ENCODE measurements at regions not wholly inside any gene's neighbourhood (a gene's known extent, or its start where the extent isn't known, plus 50 kb on each side); places are given as distances from the start of the nearest gene placed in this dataset.
A peak's percentile ranks its signal among the peaks of the same experiment; 100 is the strongest.
"Not testable (repeated sequence)": the region's sequence is repeated elsewhere in the genome, so short reads cannot be mapped to it uniquely, and the experiment has no call there.

- H3K36me3 ChIP-seq (replicated peaks; ENCODE audit: insufficient read depth, low read length), result no peaks in the 10 kb centered on the region
- DNase-seq, result no peak
- no peaks in the 10 kb centered on the region for H3K9me3 ChIP-seq (replicated peaks; ENCODE audit: insufficient read depth, low read length)
These were observed 112.5 kb downstream of the NBPF12 start for GRCh38 chr1:147050654-147051053.

GRCh38 chr1:147046863-147047394 lies 108.8 kb downstream of the NBPF12 start:
- not testable (repeated sequence) for H3K9me2 ChIP-seq (replicated peaks; ENCODE audit: insufficient read depth, low read length); H3K9me3 ChIP-seq (replicated peaks; ENCODE audit: insufficient read depth, low read length); H4K20me1 ChIP-seq (ENCODE audit: insufficient read depth, low read length); H3K79me2 ChIP-seq (ENCODE audit: low read length); H3K27me3 ChIP-seq (replicated peaks; ENCODE audit: insufficient read depth, low read length); H3K36me3 ChIP-seq (replicated peaks; ENCODE audit: insufficient read depth, low read length)
- Histone ChIP-seq H3K4me2 (ENCODE audit: low read depth, low read length) (peak overlapping the region; percentile 59), H3K9ac (ENCODE audit: low read length) (peak overlapping the region; percentile 31; the same call in 1 of the 2 replicates), H3K4me1 (ENCODE audit: low read length) (peaks cover 44% of the 10 kb centered on the region), H2AFZ (ENCODE audit: low read length) (peak overlapping the region; percentile 63), H3F3A (ENCODE audit: insufficient read depth, low read length) (peaks cover 25% of the 10 kb centered on the region), H3K27ac (ENCODE audit: low read length) (peak overlapping the region; percentile 81), H3K4me3 (ENCODE audit: low read length) (peak overlapping the region; percentile 24; the same call in 1 of the 2 replicates)
- DNase-seq, result peak; percentile 78

More at GRCh38 chr1:147050654-147051053, 112.5 kb downstream of the NBPF12 start:
- no peaks in the 10 kb centered on the region for H3K79me2 ChIP-seq (ENCODE audit: low read length)
- no peaks in the 10 kb centered on the region for H4K20me1 ChIP-seq (ENCODE audit: insufficient read depth, low read length)
- no peak for TF ChIP-seq CTCF (IDR thresholded peaks at IDR 0.05; ENCODE audit: low read length)
- TF ChIP-seq EZH2phosphoT487 (IDR thresholded peaks at IDR 0.05; ENCODE audit: low read length), result no peak
- no peak overlapping the region for H3K4me2 ChIP-seq (ENCODE audit: low read depth, low read length)
- peaks cover 20% of the 10 kb centered on the region for H3K4me1 ChIP-seq (ENCODE audit: low read length)
- no peak overlapping the region for H3K27ac ChIP-seq (ENCODE audit: low read length)
- H2AFZ ChIP-seq (ENCODE audit: low read length), result no peak overlapping the region
- no peaks in the 10 kb centered on the region for H3K27me3 ChIP-seq (replicated peaks; ENCODE audit: insufficient read depth, low read length)
- no peaks in the 10 kb centered on the region for H3K9me2 ChIP-seq (replicated peaks; ENCODE audit: insufficient read depth, low read length)
- peaks cover 14% of the 10 kb centered on the region for H3F3A ChIP-seq (ENCODE audit: insufficient read depth, low read length)
- H3K9ac ChIP-seq (ENCODE audit: low read length), result no peak overlapping the region
- no peak overlapping the region for H3K4me3 ChIP-seq (ENCODE audit: low read length)

- Histone ChIP-seq H4K20me1 (ENCODE audit: insufficient read depth, low read length) (no peaks in the 10 kb centered on the region), H3K9ac (ENCODE audit: low read length) (peak overlapping the region; percentile 31; the same call in 1 of the 2 replicates), H3K27me3 (replicated peaks; ENCODE audit: insufficient read depth, low read length) (no peaks in the 10 kb centered on the region), H3K9me3 (replicated peaks; ENCODE audit: insufficient read depth, low read length) (no peaks in the 10 kb centered on the region), H3K79me2 (ENCODE audit: low read length) (no peaks in the 10 kb centered on the region), H3K4me2 (ENCODE audit: low read depth, low read length) (peak overlapping the region; percentile 59), H3K27ac (ENCODE audit: low read length) (peak overlapping the region; percentile 81), H3K4me1 (ENCODE audit: low read length) (peaks cover 44% of the 10 kb centered on the region), H3K36me3 (replicated peaks; ENCODE audit: insufficient read depth, low read length) (no peaks in the 10 kb centered on the region), H3K4me3 (ENCODE audit: low read length) (peak overlapping the region; percentile 15; the same call in 1 of the 2 replicates), H3F3A (ENCODE audit: insufficient read depth, low read length) (peaks cover 25% of the 10 kb centered on the region), H2AFZ (ENCODE audit: low read length) (peak overlapping the region; percentile 63; the same call in 1 of the 2 replicates), H3K9me2 (replicated peaks; ENCODE audit: insufficient read depth, low read length) (no peaks in the 10 kb centered on the region)
- TF ChIP-seq EZH2phosphoT487 (IDR thresholded peaks at IDR 0.05; ENCODE audit: low read length) (no peak), CTCF (IDR thresholded peaks at IDR 0.05; ENCODE audit: low read length) (no peak), EZH2 (optimal IDR thresholded peaks at IDR 0.05; ENCODE audit: low read depth, low read length) (no peak)
- DNase-seq, result peak; percentile 67
These were observed 108.2 kb downstream of the NBPF12 start for GRCh38 chr1:147046189-147046862.
